ENCODE measurements at regions not wholly inside any gene's neighbourhood (a gene's known extent, or its start where the extent isn't known, plus 50 kb on each side); places are given as distances from the start of the nearest gene placed in this dataset.

DNA sequence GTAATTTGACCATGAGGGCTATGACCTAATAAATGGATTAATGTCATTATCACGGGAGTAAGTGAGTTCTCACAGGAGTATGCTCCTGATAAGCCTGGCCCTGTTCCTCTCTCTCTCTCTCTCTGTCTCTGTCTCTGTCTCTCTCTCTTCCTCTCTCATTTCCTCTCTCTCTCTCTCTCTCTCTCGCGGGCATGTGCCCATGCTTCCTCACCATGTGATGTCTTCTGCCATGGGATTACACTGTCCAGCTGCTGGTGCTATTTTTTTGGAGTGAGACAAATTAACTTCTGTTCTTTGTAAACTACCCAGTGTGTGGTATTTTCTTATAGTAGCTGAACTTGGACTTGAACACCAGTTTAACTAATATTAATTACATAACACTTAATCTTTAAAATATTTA is 374.3 kb upstream of the GJE1 start:
- TF ChIP-seq CTCF (IDR thresholded peaks at IDR 0.05), result no peak
- no peak for TF ChIP-seq EZH2 (IDR thresholded peaks at IDR 0.05)
